ENCODE measurements at regions not wholly inside any gene's neighbourhood (a gene's known extent, or its start where the extent isn't known, plus 50 kb on each side); places are given as distances from the start of the nearest gene placed in this dataset.

DNA sequence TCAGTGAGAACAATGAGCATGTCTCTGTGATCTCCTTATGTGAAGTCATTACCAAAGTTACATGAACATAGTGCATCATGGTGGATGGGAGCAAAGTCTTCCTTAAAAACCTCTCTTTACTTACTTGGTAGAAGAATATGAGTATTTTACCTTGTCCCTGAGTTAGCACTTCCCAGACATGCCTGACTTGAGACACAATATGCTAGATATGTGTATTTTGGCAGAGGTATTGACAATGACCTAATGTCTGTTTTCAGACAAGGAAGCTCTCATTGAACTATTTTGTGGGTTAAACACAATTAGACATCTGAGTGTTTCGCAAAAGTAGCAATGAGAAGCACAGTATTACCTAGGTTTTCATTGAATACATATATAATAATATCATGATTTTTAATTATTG lies 99.1 kb upstream of the MC4R start:
- Histone ChIP-seq H3K4me2 (ENCODE audit: extremely low read depth, insufficient read depth, low read length) (no peak overlapping the region), H4K20me1 (ENCODE audit: control insufficient read depth, extremely low read depth, insufficient read depth, low read length) (no peaks in the 10 kb centered on the region), H3K27me3 (ENCODE audit: control insufficient read depth, insufficient read depth, low read length) (no peaks in the 10 kb centered on the region), H2AFZ (ENCODE audit: low read length) (no peak overlapping the region), H3K9ac (ENCODE audit: insufficient read depth, low read length) (no peak overlapping the region), H3K9me3 (ENCODE audit: control insufficient read depth, insufficient read depth, low read depth, low read length) (no peaks in the 10 kb centered on the region), H3K4me1 (ENCODE audit: control insufficient read depth, extremely low read depth, insufficient read depth, low read length) (no peaks in the 10 kb centered on the region), H3K27ac (ENCODE audit: insufficient read depth, low read length) (no peak overlapping the region), H3K79me2 (ENCODE audit: control insufficient read depth, insufficient read depth, low read length) (no peaks in the 10 kb centered on the region), H3K36me3 (ENCODE audit: control insufficient read depth, insufficient read depth, low read length) (no peaks in the 10 kb centered on the region), H3K4me3 (replicated peaks in 1 of 4; ENCODE audit: control extremely low read depth in 1 of 4, insufficient read depth in 1 of 4, low read depth in 3 of 4, low read length in 4 of 4) (no peak overlapping the region)
- DNase-seq (ENCODE audit: low read depth in 2 of 2): peak in 1 of 2 donors; percentile 89
- no peak for TF ChIP-seq EZH2 (IDR thresholded peaks at IDR 0.05; ENCODE audit: low read length, missing control alignments)
- TF ChIP-seq, protein P1, sequence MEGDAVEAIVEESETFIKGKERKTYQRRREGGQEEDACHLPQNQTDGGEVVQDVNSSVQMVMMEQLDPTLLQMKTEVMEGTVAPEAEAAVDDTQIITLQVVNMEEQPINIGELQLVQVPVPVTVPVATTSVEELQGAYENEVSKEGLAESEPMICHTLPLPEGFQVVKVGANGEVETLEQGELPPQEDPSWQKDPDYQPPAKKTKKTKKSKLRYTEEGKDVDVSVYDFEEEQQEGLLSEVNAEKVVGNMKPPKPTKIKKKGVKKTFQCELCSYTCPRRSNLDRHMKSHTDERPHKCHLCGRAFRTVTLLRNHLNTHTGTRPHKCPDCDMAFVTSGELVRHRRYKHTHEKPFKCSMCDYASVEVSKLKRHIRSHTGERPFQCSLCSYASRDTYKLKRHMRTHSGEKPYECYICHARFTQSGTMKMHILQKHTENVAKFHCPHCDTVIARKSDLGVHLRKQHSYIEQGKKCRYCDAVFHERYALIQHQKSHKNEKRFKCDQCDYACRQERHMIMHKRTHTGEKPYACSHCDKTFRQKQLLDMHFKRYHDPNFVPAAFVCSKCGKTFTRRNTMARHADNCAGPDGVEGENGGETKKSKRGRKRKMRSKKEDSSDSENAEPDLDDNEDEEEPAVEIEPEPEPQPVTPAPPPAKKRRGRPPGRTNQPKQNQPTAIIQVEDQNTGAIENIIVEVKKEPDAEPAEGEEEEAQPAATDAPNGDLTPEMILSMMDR (conservative IDR thresholded peaks at IDR 0.05 in 1 of 2, IDR thresholded peaks at IDR 0.05 in 1 of 2; ENCODE audit: low read depth in 1 of 2, low read length in 2 of 2): no peak

DNA sequence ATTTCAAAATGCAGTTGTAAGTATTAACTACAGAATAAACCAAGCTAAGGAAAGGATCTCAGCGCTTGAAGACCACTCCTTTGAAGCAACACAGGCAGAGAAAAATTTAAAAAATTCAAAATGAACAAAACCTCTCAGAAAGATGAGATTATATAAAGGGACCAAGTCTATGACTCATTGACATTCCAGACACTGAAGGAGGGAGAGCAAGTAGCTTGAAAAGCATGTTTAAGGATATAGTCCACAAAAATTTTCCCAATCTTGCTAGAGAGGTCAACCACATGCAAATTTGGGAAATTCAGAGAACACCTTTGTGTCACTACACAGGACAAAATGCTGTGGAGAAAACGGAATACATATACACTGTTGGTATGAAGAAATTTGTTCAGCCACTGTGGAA lies 112.6 kb upstream of the MC4R start:
- H3K9ac ChIP-seq (ENCODE audit: insufficient read depth, low read length): no peak overlapping the region
- H3K36me3 ChIP-seq (ENCODE audit: control insufficient read depth, insufficient read depth, low read length): no peaks in the 10 kb centered on the region
- no peak for TF ChIP-seq EZH2 (IDR thresholded peaks at IDR 0.05; ENCODE audit: low read length, missing control alignments)
- TF ChIP-seq, protein P1 (conservative IDR thresholded peaks at IDR 0.05 in 1 of 2, IDR thresholded peaks at IDR 0.05 in 1 of 2; ENCODE audit: low read depth in 1 of 2, low read length in 2 of 2): no peak
- no peaks in the 10 kb centered on the region for H3K4me1 ChIP-seq (ENCODE audit: control insufficient read depth, extremely low read depth, insufficient read depth, low read length)
- peak; percentile 8 to 82 for DNase-seq (ENCODE audit: low read depth in 2 of 2)
- H3K27me3 ChIP-seq (ENCODE audit: control insufficient read depth, insufficient read depth, low read length): no peaks in the 10 kb centered on the region
- no peak overlapping the region for H3K4me2 ChIP-seq (ENCODE audit: extremely low read depth, insufficient read depth, low read length)
- no peak overlapping the region for H2AFZ ChIP-seq (ENCODE audit: low read length)
- H3K79me2 ChIP-seq (ENCODE audit: control insufficient read depth, insufficient read depth, low read length): no peaks in the 10 kb centered on the region
- H3K4me3 ChIP-seq (replicated peaks in 1 of 4; ENCODE audit: control extremely low read depth in 1 of 4, insufficient read depth in 1 of 4, low read depth in 3 of 4, low read length in 4 of 4): no peak overlapping the region
- no peaks in the 10 kb centered on the region for H3K9me3 ChIP-seq (ENCODE audit: control insufficient read depth, insufficient read depth, low read depth, low read length)
- no peak overlapping the region for H3K27ac ChIP-seq (ENCODE audit: insufficient read depth, low read length)
- H4K20me1 ChIP-seq (ENCODE audit: control insufficient read depth, extremely low read depth, insufficient read depth, low read length): no peaks in the 10 kb centered on the region

DNA sequence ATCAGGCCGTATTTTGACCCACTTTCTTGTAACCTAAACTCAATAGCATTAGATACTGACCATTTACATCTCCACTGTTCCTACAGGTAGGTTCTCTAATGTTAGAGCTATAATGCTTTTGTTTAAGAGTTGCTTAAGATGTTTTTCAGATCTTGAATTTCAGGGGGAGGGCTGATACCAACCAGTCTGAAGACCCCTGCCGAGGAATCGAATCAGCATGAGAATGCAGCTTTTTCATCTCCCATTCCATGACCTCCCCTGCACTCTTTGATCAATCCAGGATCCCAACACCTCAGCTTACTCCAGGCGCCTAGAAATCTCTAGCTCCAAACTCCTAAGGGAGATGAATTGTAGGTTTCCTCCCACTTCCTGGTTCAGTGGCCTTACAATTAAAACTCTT lies 120.5 kb upstream of the MC4R start:
- no peak overlapping the region for H3K27ac ChIP-seq (ENCODE audit: insufficient read depth, low read length)
- no peaks in the 10 kb centered on the region for H4K20me1 ChIP-seq (ENCODE audit: control insufficient read depth, extremely low read depth, insufficient read depth, low read length)
- no peak overlapping the region for H2AFZ ChIP-seq (ENCODE audit: low read length)
- H3K9ac ChIP-seq (ENCODE audit: insufficient read depth, low read length): no peak overlapping the region
- DNase-seq (ENCODE audit: low read depth in 2 of 2): no peak
- H3K79me2 ChIP-seq (ENCODE audit: control insufficient read depth, insufficient read depth, low read length): no peaks in the 10 kb centered on the region
- no peaks in the 10 kb centered on the region for H3K4me1 ChIP-seq (ENCODE audit: control insufficient read depth, extremely low read depth, insufficient read depth, low read length)
- no peaks in the 10 kb centered on the region for H3K27me3 ChIP-seq (ENCODE audit: control insufficient read depth, insufficient read depth, low read length)
- H3K4me3 ChIP-seq (replicated peaks in 1 of 4; ENCODE audit: control extremely low read depth in 1 of 4, insufficient read depth in 1 of 4, low read depth in 3 of 4, low read length in 4 of 4): no peak overlapping the region
- H3K4me2 ChIP-seq (ENCODE audit: extremely low read depth, insufficient read depth, low read length): no peak overlapping the region
- TF ChIP-seq, protein P1 (conservative IDR thresholded peaks at IDR 0.05 in 1 of 2, IDR thresholded peaks at IDR 0.05 in 1 of 2; ENCODE audit: low read depth in 1 of 2, low read length in 2 of 2): no peak
- TF ChIP-seq EZH2 (IDR thresholded peaks at IDR 0.05; ENCODE audit: low read length, missing control alignments): no peak
- H3K9me3 ChIP-seq (ENCODE audit: control insufficient read depth, insufficient read depth, low read depth, low read length): no peaks in the 10 kb centered on the region
- no peaks in the 10 kb centered on the region for H3K36me3 ChIP-seq (ENCODE audit: control insufficient read depth, insufficient read depth, low read length)

All from fibroblast of lung (primary cell).